ENCODE measurements at regions not wholly inside any gene's neighbourhood (a gene's known extent, or its start where the extent isn't known, plus 50 kb on each side); places are given as distances from the start of the nearest gene placed in this dataset.

DNA sequence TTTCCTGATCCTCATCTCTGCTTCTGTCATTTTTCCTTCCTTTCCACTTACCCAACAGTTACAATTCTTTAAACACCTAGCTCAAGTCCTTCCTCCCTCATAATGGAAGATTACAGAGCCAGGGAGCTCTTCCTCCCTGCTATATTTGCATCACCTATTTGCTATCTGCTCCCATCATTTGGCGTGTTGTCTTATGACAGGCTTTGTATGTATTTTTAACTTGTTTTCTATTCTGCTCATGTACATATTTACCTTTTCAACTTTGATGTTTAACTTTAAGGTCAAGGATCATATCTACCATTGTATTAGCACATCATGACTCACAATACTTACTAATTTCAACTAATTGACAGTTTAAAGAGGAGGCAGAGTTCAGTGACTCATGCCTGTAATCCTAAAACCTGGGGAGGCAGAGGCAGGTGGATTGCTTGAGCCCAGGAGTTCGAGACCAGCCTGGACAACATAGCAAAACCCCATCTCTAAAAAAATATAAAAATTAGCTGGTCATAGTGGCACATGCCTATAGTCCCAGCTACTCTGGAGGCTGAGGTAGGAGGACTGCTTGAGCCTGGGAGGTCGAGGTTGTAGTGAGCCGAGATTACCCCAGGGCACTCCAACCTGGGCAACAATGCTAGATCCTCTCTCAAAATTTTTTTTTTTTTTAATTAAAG is 92.5 kb upstream of the FOXN2 start (continued):
- TF ChIP-seq MLLT10 (CRISPR knock-in tag; IDR thresholded peaks at IDR 0.05) (no peak), IRF2 (CRISPR knock-in tag; IDR thresholded peaks at IDR 0.05) (peak; percentile 95), ATM (IDR thresholded peaks at IDR 0.05; ENCODE audit: borderline replicate concordance) (no peak), STAT5B (CRISPR knock-in tag; IDR thresholded peaks at IDR 0.05) (peak; percentile 96; the same call in 1 of the 2 replicates), TEAD2 (CRISPR knock-in tag; IDR thresholded peaks at IDR 0.05) (no peak), ZNF260 (CRISPR knock-in tag; IDR thresholded peaks at IDR 0.05; ENCODE audit: borderline replicate concordance, low read depth) (no peak), RCOR2 (CRISPR knock-in tag; IDR thresholded peaks at IDR 0.05) (peak; percentile 100), SOX13 (IDR thresholded peaks at IDR 0.05) (peak; percentile 99), SOX13 (CRISPR knock-in tag; conservative IDR thresholded peaks at IDR 0.05 in 1 of 2, IDR thresholded peaks at IDR 0.05 in 1 of 2) (peak in 1 of 2 experiments; percentile 100; a peak in 2 of 4 replicates), GATAD1 (CRISPR knock-in tag; IDR thresholded peaks at IDR 0.05) (peak; percentile 83), ZIK1 (CRISPR knock-in tag; IDR thresholded peaks at IDR 0.05; ENCODE audit: borderline replicate concordance, low read depth) (no peak), ZNF275 (CRISPR knock-in tag; IDR thresholded peaks at IDR 0.05; ENCODE audit: borderline replicate concordance) (peak; percentile 91; the same call in 1 of the 2 replicates), SMC3 (IDR thresholded peaks at IDR 0.05; ENCODE audit: low read length) (peak; percentile 22; the same call in 1 of the 2 replicates), ZC3H4 (CRISPR knock-in tag; IDR thresholded peaks at IDR 0.05; ENCODE audit: borderline replicate concordance) (no peak), PHF8 (CRISPR knock-in tag; IDR thresholded peaks at IDR 0.05) (0 out of 2 replicates have a peak, but pooled peaks have one; percentile 20), ZNF597 (CRISPR knock-in tag; IDR thresholded peaks at IDR 0.05) (no peak), RXRA (CRISPR knock-in tag; IDR thresholded peaks at IDR 0.05) (peak; percentile 74; the same call in 1 of the 2 replicates), TCF7 (IDR thresholded peaks at IDR 0.05; ENCODE audit: low read depth) (peak; percentile 97), ZNF792 (CRISPR knock-in tag; IDR thresholded peaks at IDR 0.05) (peak; percentile 91; the same call in 1 of the 2 replicates)
- TF ChIP-seq, protein P1, sequence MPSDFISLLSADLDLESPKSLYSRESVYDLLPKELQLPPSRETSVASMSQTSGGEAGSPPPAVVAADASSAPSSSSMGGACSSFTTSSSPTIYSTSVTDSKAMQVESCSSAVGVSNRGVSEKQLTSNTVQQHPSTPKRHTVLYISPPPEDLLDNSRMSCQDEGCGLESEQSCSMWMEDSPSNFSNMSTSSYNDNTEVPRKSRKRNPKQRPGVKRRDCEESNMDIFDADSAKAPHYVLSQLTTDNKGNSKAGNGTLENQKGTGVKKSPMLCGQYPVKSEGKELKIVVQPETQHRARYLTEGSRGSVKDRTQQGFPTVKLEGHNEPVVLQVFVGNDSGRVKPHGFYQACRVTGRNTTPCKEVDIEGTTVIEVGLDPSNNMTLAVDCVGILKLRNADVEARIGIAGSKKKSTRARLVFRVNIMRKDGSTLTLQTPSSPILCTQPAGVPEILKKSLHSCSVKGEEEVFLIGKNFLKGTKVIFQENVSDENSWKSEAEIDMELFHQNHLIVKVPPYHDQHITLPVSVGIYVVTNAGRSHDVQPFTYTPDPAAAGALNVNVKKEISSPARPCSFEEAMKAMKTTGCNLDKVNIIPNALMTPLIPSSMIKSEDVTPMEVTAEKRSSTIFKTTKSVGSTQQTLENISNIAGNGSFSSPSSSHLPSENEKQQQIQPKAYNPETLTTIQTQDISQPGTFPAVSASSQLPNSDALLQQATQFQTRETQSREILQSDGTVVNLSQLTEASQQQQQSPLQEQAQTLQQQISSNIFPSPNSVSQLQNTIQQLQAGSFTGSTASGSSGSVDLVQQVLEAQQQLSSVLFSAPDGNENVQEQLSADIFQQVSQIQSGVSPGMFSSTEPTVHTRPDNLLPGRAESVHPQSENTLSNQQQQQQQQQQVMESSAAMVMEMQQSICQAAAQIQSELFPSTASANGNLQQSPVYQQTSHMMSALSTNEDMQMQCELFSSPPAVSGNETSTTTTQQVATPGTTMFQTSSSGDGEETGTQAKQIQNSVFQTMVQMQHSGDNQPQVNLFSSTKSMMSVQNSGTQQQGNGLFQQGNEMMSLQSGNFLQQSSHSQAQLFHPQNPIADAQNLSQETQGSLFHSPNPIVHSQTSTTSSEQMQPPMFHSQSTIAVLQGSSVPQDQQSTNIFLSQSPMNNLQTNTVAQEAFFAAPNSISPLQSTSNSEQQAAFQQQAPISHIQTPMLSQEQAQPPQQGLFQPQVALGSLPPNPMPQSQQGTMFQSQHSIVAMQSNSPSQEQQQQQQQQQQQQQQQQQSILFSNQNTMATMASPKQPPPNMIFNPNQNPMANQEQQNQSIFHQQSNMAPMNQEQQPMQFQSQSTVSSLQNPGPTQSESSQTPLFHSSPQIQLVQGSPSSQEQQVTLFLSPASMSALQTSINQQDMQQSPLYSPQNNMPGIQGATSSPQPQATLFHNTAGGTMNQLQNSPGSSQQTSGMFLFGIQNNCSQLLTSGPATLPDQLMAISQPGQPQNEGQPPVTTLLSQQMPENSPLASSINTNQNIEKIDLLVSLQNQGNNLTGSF (CRISPR knock-in tag; IDR thresholded peaks at IDR 0.05): no peak
- TF ChIP-seq, protein P2, sequence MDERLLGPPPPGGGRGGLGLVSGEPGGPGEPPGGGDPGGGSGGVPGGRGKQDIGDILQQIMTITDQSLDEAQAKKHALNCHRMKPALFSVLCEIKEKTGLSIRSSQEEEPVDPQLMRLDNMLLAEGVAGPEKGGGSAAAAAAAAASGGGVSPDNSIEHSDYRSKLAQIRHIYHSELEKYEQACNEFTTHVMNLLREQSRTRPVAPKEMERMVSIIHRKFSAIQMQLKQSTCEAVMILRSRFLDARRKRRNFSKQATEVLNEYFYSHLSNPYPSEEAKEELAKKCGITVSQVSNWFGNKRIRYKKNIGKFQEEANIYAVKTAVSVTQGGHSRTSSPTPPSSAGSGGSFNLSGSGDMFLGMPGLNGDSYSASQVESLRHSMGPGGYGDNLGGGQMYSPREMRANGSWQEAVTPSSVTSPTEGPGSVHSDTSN (CRISPR knock-in tag; IDR thresholded peaks at IDR 0.05): peak; percentile 74
